Stimulated activated CD4-positive, alpha-beta T cell treated with anti-CD3 and anti-CD28 coated beads, Interleukin-4, amount 100 ng/mL, for 48 hours (primary cell): ENCODE measurements at regions not wholly inside any gene's neighbourhood (a gene's known extent, or its start where the extent isn't known, plus 50 kb on each side); places are given as distances from the start of the nearest gene placed in this dataset.

ENCODE experiments used
- DNase-seq, 2 donors: peaks; one replicate each; pipeline ENCODE4 v3.0.0-alpha.2; 2020; ENCODE audit warnings: low read depth in 2 of 2

DNA sequence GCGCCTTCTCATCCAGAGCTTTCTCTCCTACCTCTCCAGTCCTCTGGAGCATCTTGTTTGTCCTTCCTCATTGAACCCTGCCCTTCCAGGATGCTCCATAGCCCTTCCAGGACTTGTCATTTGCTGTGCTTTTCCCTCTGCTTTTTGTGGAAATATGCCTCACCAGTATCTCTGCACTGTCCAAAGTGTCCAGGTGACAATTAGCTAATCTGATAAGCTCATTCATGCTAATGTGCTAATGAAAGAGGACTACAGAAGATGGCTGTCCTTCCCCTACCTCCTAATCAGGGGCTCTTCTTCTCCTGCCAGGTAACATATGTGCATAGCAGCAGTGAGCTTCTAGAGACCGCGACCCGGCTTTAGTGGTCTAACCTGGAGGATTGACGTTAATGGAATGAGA is 58.4 kb upstream of the OTX2 start:
- no peak for DNase-seq

DNA sequence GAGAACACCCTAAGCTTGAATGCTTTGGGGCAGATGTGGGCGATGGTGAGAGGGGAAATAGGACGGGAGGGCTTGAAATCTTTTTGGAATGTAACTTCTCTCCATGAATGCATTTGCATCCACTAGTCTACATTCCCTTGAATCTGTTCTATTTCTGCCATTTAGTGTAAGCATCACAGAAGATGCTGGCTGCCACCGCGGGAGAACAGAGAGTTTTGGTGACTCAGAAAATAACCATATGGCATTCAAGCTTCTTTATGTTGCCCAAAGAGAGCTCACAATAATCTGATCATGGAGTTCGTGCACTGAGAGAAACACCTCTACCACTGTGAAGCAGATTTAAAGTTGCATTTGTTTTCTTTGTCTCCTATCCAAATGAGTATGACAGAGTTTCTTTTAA is 52.6 kb upstream of the OTX2 start:
- no peak for DNase-seq

- DNase-seq = no peak
These were observed 50.2 kb upstream of the OTX2 start for GRCh38 chr14:56860441-56860840.
